ENCODE measurements at regions not wholly inside any gene's neighbourhood (a gene's known extent, or its start where the extent isn't known, plus 50 kb on each side); places are given as distances from the start of the nearest gene placed in this dataset.

DNA sequence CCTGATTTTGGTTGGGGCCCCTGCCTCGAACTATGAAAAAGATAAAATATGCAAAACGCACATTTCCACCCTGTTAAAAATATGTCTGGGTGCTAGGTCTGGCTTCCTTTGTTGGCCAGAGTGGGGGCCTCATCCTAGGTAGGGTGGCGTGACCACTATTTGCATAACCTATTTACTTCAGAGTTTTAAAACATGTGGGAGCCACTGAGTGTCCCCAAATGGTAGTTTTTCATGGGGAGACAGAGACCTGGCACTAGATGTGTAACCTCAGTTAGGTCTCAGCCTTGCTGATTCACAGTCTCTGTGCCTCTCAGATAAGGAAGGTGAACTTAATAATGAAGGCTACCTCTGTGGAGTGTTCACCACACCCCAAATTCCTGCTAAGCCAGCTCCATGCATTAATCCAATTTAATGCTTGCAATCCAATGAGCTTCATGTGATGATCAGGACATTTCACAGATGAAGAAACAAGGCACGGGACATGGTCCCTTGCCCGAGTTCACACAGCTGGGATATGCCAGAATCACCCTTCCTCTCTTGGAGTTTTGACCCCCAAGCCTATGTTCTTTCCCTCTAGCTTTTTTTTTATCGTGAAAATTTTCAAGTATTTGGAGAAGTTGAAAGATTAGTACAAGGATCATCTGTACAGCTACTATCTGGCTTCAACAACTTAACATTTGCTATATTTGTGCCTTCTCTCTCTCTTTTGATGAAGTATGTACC is 103.4 kb downstream of the IRF8 start (continued):
- TF ChIP-seq, protein P1, sequence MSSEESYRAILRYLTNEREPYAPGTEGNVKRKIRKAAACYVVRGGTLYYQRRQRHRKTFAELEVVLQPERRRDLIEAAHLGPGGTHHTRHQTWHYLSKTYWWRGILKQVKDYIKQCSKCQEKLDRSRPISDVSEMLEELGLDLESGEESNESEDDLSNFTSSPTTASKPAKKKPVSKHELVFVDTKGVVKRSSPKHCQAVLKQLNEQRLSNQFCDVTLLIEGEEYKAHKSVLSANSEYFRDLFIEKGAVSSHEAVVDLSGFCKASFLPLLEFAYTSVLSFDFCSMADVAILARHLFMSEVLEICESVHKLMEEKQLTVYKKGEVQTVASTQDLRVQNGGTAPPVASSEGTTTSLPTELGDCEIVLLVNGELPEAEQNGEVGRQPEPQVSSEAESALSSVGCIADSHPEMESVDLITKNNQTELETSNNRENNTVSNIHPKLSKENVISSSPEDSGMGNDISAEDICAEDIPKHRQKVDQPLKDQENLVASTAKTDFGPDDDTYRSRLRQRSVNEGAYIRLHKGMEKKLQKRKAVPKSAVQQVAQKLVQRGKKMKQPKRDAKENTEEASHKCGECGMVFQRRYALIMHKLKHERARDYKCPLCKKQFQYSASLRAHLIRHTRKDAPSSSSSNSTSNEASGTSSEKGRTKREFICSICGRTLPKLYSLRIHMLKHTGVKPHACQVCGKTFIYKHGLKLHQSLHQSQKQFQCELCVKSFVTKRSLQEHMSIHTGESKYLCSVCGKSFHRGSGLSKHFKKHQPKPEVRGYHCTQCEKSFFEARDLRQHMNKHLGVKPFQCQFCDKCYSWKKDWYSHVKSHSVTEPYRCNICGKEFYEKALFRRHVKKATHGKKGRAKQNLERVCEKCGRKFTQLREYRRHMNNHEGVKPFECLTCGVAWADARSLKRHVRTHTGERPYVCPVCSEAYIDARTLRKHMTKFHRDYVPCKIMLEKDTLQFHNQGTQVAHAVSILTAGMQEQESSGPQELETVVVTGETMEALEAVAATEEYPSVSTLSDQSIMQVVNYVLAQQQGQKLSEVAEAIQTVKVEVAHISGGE (CRISPR knock-in tag; IDR thresholded peaks at IDR 0.05) = no peak
- TF ChIP-seq, protein P2, sequence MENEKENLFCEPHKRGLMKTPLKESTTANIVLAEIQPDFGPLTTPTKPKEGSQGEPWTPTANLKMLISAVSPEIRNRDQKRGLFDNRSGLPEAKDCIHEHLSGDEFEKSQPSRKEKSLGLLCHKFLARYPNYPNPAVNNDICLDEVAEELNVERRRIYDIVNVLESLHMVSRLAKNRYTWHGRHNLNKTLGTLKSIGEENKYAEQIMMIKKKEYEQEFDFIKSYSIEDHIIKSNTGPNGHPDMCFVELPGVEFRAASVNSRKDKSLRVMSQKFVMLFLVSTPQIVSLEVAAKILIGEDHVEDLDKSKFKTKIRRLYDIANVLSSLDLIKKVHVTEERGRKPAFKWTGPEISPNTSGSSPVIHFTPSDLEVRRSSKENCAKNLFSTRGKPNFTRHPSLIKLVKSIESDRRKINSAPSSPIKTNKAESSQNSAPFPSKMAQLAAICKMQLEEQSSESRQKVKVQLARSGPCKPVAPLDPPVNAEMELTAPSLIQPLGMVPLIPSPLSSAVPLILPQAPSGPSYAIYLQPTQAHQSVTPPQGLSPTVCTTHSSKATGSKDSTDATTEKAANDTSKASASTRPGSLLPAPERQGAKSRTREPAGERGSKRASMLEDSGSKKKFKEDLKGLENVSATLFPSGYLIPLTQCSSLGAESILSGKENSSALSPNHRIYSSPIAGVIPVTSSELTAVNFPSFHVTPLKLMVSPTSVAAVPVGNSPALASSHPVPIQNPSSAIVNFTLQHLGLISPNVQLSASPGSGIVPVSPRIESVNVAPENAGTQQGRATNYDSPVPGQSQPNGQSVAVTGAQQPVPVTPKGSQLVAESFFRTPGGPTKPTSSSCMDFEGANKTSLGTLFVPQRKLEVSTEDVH (IDR thresholded peaks at IDR 0.05; ENCODE audit: low read depth, partially characterized antibody) = no peak
- TF ChIP-seq SMC3 (IDR thresholded peaks at IDR 0.05; ENCODE audit: borderline replicate concordance, low read length) (no peak), CEBPB (IDR thresholded peaks at IDR 0.05; ENCODE audit: borderline replicate concordance in 1 of 2, low read depth in 2 of 2, low read length in 2 of 2) (no peak), POLR2A (IDR thresholded peaks at IDR 0.05; ENCODE audit: low read depth, low read length) (peak; percentile 59), IKZF2 (IDR thresholded peaks at IDR 0.05) (no peak), RUNX3 (IDR thresholded peaks at IDR 0.05; ENCODE audit: low read length) (peak; percentile 80), ZZZ3 (IDR thresholded peaks at IDR 0.05; ENCODE audit: control insufficient read depth, insufficient read length, low read depth) (no peak), TCF7 (IDR thresholded peaks at IDR 0.05; ENCODE audit: borderline replicate concordance) (no peak), HDAC2 (IDR thresholded peaks at IDR 0.05) (no peak), MTA2 (IDR thresholded peaks at IDR 0.05; ENCODE audit: low read depth) (0 out of 2 replicates have a peak, but pooled peaks have one; percentile 20), TBL1XR1 (IDR thresholded peaks at IDR 0.05; ENCODE audit: low read depth, low read length) (no peak), MTA3 (IDR thresholded peaks at IDR 0.05; ENCODE audit: borderline replicate concordance, low read length) (peak; percentile 11; the same call in 1 of the 2 replicates), ZSCAN29 (IDR thresholded peaks at IDR 0.05) (no peak), NR2C2 (IDR thresholded peaks at IDR 0.05; ENCODE audit: borderline replicate concordance, control insufficient read depth, insufficient read length, low read depth) (no peak), SP1 (IDR thresholded peaks at IDR 0.05; ENCODE audit: low read depth, low read length) (peak; percentile 24), EZH2 (IDR thresholded peaks at IDR 0.05; ENCODE audit: borderline replicate concordance, control insufficient read depth, low read depth, low read length) (no peak)
- TF ChIP-seq, protein P3, sequence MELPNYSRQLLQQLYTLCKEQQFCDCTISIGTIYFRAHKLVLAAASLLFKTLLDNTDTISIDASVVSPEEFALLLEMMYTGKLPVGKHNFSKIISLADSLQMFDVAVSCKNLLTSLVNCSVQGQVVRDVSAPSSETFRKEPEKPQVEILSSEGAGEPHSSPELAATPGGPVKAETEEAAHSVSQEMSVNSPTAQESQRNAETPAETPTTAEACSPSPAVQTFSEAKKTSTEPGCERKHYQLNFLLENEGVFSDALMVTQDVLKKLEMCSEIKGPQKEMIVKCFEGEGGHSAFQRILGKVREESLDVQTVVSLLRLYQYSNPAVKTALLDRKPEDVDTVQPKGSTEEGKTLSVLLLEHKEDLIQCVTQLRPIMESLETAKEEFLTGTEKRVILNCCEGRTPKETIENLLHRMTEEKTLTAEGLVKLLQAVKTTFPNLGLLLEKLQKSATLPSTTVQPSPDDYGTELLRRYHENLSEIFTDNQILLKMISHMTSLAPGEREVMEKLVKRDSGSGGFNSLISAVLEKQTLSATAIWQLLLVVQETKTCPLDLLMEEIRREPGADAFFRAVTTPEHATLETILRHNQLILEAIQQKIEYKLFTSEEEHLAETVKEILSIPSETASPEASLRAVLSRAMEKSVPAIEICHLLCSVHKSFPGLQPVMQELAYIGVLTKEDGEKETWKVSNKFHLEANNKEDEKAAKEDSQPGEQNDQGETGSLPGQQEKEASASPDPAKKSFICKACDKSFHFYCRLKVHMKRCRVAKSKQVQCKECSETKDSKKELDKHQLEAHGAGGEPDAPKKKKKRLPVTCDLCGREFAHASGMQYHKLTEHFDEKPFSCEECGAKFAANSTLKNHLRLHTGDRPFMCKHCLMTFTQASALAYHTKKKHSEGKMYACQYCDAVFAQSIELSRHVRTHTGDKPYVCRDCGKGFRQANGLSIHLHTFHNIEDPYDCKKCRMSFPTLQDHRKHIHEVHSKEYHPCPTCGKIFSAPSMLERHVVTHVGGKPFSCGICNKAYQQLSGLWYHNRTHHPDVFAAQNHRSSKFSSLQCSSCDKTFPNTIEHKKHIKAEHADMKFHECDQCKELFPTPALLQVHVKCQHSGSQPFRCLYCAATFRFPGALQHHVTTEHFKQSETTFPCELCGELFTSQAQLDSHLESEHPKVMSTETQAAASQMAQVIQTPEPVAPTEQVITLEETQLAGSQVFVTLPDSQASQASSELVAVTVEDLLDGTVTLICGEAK (IDR thresholded peaks at IDR 0.05; ENCODE audit: borderline replicate concordance) = no peak

Measured in GM12878 (cell line).